ENCODE measurements at regions not wholly inside any gene's neighbourhood (a gene's known extent, or its start where the extent isn't known, plus 50 kb on each side); places are given as distances from the start of the nearest gene placed in this dataset.

DNA sequence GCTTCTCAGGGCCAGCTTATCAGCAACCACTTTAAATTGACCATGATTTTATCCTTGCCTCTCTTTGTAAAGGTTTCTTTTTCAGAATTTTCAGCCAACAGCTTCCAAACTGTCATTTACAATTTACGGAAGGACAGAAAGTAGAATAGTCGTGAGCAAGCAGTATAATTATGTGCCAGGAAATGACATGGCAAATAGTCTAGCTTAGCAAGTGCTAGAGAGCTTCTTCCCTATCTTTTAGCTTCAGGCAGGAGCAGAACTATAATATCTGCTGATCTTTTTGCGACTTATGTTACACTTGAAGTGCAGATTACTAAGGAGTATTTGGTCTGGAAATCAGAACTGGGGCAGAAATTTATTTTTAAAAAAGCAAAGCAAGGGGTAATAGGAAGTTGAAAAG lies 123.0 kb upstream of the AP1S2 start:
- DNase-seq, result no peak

DNA sequence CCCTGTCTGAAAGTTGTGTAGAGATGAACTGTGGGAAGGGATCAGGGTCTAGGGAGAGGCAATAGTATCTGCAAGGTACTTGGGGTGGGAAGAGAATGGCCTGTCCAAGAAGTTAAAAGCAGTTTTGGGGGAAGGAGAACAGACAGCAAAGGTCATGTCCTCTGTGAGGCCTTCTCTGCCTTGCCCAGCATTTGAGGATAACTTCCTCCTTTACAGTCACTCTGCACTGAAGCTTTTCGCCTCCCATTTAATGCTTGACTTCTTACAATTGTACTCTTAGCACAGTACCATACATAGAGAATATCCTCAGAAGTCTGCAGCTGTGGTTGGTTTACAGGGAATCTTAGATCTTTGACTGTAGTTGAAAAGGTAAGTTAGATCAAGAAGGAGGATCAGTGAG lies 121.8 kb upstream of the AP1S2 start:
- no peak for DNase-seq

DNA sequence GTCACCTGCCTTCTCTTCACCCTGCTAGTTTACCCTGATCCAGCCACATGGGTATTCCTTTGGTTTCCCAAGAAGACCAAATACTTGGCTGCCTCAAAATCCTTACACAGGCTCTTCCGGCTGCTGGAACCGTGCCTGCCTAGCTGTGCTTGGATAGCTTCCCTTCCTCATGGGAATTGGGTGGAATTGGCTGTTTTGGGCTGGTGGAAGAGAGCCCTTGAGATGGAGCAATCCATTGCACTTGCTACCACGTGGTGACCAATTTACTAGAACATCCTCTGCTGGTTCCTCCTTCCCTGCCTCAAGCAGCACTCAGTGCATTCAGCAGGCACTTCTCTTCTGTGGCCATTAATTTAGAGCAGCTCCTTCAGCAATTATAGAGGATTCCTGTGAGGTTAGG lies 119.3 kb upstream of the AP1S2 start:
- DNase-seq, result no peak

DNA sequence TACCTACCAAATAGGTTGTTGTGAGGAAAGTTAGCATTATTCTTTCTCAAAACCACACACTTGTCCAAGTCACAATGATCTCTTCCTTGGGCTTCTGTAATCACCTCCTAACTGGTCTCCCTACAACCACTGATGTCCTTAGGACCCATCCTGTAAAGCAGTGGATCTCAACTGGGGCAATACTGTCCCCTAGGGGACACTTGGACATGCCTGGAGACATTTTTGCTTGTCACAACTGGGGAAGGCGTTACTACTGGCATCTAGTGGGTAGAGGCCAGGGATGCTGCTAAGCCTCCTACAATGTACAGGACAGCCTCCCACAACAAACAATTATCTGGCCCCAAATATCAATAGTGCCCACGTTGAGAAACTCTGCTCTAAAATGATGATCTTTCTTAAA lies 118.7 kb upstream of the AP1S2 start:
- DNase-seq, result peak; percentile 0

DNA sequence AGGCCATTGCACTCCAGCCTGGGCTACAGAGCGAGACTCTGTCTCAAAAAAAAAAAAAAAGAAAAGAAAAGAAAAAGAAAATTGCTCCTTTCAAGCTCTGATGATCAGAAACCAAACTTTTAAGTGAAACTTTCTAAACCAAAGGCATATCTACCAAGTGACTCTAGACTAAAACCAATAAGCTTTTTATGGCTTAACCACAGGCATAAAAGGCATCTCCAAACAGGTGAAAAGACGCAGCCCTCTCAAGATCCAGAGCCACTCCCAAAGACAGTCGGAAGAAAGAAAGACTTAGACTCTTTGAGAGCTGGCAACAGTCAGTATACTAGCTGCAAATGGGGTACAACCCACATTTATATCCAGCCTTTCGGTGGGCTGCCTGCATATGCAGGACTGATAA lies 117.1 kb upstream of the AP1S2 start:
- DNase-seq, result no peak

DNA sequence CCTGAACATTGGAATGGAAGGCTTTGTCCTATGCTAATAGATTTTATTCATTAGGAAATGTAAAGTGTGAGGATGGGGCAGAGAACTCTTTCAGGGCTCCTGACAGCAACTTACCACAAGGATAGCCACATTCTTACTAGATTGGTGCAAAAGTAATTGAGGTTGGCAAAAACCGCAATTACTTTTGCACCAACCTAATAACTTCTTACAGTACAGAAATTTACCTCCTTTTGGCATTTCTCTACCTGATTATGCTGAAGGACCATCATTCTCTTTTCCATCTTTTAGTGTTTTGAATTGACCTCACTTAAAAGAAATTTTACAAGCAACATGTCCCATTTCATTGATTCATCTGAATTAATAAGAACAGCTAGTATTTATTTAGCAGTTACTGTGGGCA lies 109.2 kb upstream of the AP1S2 start:
- DNase-seq, result no peak

DNA sequence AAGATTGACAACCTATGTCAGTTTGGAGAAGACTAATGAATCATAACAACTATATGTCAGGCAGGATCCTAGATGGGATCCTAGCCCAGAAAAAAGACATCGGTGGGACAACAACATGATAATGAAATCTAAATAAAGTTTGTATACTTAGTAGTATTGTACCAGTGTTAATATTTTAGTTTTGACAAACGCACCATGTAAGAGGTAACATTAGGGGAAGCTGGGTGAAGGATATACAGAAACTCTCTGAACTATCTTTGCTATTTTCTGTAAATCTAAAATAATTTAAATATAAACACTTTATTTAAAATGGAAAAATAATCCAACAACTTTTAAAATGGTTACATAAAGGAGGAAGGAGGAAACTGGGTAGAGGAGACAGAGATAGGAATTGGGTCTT lies 105.6 kb upstream of the AP1S2 start:
- DNase-seq, result no peak

DNA sequence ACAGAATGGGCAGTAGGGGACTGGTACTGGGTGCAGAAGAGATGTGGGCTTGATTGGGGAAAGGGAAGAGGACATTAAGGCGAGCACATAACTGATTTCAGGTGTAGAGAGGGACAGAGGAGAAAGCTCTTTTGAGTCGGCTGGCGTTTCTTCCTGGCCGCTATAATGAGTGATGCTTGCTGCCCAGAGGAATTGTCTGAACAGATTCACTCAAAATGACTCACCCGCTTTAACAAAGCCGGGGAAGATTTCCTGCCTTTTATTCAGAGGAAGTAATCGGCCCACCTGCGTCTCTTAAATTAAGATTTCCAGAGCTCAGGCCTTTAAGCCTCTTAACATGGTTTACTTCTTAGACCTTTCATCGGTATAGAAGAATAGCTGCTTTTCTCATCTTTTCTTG lies 102.1 kb upstream of the AP1S2 start:
- no peak for DNase-seq

DNA sequence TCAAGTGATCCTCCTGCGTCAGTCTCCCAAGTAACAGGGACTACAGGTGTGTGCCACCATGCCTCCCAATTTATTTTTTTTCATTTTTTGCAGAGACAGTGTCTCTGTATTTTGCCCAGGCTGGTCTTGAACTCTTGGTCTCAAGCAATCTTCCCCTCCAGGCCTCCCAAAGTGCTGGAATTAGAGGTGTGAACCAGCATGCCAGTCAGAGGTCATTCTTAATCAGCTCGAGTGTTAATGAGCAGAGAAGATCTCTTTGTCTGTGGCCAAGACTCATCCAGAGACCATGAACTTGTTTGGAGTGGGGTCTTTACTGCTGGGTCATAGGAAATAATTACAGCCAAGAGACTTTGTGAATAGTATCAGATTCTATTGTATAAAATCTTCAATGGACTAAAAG lies 99.2 kb upstream of the AP1S2 start:
- no peak for DNase-seq

DNA sequence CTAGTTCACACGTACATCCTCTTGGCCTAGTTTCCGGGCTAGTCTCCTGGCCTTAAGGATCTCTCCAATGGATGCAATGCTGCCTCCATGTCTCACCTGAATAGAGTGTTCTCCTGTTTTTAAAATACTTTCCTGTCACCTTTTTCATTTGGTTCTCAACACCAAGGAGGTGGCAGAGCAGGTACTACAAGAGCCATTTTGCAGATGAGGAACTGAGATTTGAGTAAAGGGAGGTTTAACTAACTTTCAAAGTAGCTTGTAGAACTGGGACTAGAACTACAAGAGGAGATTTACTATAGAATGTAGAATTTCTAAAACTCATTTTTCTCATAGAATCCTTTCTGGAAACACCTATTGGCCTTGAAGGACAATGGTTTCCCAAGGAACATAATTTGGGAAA lies 97.6 kb upstream of the AP1S2 start:
- no peak for DNase-seq

DNA sequence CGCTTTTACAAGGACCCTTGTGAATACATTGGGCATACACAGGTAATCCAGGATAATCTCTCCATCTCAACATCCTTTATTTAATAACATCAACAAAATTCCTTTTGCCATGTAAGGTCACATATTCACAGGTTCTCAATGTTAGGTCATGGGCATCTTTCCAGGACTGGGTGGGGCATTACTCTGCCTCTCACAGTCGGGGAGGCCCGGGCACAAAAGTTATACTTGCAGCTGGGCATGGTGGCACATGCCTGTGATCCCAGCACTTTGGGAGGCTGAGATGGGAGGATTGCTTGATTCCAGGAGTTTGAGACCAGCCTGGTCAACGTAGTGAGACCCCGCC lies 93.7 kb upstream of the AP1S2 start:
- no peak for DNase-seq

DNA sequence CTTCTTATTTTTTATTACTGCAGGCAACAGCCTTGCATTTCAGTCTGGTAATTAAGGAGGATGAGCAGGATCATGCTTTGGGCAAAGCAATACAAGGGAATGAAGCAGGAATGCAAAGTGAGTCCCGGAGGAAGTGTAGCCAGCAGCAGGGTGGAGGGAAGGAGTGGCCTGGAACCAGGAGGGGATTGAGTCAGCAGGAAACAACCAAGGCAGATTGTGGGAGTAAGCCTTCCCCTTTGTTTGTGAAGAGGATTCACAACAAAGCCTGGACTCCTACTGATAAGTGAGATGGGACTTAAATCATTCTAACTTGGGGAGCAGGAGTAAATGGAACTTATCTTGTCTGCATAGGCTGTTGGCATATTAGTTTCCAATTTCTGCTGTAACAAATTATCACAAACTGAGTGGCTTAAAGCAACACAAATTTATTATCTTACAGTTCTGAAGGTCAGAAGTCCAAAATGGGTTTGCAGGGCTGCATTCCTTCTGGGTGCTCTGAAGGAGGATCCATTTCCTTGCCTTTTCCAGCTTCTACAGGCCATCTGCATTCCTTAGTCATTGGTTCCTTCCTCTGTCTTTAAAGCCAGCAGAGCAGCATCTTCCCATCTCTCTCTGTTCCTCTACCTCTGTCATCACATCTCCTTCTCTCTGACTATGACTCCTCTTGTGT lies 93.2 kb upstream of the AP1S2 start:
- DNase-seq, result no peak

DNA sequence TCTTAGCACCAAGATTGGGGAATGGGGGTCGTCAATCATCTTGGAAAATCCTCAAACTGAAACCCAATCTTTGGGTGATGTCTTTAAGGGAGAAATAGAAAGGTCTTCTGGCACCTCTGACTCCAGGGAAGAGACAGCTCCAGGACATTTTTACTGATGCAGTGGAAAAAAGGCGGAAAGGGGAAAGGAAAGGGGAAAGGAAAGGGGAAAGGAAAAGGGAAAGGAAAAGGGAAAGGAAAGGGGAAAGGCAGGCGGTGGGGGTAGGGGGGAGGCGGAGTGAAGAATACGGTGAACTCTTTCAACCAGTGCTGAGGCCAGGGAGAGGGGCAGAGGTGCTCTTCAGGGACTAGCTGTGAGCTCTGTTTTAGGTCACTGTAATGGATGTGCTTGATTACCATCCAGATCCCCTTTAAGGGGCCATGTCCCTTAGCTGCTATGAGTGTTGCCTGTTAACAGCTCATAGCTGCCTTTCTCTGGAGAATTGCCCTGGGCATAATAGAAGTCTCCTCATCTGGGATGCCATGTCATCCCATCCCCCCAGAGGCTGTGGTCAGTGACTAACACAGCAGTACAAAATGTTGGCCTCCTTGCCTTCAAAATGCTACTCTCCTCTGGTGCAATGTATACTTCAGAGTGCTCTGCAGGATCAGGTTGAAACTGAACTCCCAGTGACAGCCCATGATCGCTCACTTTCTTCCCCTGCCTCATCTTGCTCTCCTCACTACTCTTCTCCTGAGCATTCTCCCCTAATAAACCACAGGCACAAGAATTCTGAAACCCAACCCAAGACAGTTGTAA lies 92.4 kb upstream of the AP1S2 start:
- DNase-seq, result no peak

DNA sequence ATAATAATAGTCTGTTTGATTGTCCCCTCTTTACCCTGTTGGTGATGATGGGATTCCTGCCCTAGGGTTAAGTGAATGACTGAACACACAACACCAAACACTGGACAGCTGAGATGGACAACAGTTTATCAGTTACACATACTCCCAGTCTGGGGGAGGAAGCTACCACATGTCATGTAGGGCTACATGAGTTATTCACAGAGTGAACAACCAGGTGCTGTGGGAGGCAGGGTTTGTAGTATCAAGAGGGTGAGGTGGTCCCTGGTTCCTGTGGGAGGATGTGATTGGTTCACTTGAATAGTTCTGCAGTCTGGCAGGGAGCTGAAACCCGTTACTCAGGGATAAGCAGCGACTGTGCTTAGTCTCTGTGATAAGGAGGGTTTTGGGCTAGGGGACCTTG lies 88.8 kb upstream of the AP1S2 start:
- DNase-seq, result no peak

DNA sequence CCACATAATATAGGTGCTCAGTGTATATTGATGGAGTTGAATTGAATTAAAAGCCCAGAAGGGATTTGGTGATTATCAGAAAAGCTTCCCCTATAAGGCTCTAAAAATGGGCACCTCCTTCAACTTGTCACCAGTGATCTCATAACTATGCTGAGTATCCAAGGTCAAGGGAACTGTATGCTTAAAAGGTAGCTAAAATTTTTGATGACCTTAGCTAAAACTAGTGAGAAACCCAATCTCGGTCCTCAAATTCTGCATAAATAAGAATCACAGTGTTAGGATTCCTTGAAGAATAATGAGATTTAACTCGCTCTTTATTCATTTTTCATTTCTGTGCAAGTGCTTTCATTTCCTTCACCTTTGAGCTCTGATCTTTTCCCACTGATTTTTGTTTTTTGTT lies 87.7 kb upstream of the AP1S2 start:
- no peak for DNase-seq

DNA sequence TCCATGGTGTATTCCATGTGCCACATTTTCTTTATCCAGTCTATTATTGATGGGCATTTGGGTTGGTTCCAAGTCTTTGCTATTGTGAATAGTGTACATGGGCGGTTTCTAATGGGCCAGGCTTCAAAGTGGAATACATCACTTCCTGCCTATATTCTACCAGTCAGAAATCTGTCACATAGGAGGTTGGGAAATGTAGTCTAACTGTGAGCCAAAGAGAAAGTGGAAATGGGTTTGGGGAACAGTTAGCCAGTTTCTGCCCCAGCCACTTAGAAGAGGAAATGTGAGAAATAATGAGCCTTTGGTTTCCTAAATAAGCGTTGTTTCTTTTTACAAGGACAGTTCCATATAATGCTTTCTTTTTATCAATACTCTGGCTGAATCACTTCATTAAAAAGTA lies 85.1 kb upstream of the AP1S2 start:
- no peak for DNase-seq

DNA sequence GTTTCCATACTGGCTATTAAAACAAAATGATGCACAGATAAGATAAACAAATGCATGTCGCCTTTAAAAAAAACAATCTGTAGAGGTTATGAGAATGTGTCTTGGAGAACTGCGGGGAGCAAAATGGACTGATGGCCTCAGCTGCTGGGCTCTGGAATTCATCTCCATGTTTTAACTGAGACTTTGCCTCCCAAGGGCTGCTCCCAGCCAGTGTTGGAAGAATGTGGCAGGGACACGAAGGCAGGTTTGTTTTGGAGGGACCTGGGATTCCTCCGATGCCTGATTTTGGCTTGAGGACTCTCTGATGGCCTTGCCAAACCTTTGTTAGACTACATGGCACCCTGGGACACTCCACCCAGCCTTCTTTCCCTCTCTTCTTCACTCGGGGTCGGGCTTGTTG lies 83.5 kb upstream of the AP1S2 start:
- no peak for DNase-seq

DNA sequence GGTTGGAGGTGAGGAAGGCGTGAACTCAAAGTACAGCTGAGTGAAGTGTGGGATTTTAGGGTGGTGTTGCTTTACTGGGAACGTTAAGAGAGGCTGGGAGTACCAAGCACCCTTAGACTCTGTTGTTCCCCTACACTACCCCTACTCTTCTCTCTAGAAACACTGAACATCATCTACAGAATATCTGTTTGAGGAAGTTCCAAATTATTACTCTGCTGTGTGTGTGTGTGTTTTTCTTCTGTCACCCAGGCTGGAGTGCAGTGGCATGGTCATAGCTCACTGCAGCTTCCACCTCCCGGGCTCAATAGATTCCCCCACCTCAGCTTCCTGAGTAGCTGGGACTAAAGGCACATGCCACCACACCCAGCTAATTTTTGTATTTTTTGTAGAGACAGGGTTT lies 76.7 kb upstream of the AP1S2 start:
- no peak for DNase-seq

DNA sequence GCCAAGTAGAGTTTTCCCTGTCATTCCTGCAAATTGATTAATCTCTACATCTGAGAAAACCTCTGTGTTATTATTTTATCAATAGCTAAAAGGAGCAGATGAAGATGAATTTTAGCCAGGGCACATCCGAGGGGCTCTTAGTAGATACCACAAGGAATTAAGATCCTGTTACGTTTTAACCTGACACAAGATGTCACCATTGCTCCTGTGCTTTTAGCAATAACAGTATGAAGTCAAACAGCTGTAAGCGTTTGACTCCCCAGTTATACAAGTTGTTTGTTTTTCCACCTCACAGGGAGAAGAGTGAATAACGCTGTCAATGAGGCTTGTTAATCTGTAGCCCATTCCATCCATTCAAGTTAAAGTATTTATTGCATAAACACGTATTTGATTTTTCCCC lies 76.0 kb upstream of the AP1S2 start:
- no peak for DNase-seq

DNA sequence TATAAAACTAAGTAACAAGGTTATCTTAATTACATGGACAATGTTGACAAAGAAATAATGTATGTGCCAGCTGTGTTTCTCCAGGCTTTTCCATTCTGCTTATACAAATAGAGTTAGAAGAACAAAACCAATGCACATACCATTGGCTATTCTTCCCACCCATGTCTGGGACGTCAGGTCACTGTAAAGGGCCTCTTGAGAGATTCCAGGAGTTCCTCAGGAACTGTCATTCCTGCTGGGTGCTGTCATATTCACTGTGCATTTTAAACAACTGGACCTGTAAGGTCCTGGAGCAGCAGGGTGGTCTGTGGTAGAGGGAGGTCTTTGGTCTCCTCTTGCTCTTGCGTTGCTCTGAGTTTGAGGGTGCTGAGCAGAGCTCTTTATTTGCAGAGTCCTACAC lies 74.6 kb upstream of the AP1S2 start:
- DNase-seq, result no peak

DNA sequence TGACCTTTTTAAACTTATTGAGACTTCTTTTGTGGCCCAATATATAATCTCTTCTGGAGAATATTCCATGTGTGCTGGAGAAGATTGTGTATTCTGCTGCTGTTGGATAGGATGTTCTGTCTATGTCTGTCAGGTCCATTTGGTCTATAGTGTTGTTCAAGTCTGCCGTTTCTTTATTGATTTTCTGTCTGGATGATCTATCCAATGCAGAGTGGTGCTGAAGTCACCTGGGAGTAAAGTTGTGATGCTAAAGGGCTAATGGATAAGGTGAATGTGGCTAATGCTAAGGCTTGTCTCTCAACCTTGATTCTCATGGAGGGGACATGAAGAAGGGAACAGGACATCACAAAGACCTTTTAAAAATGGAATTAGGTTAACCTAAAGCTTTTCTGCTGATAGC lies 72.0 kb upstream of the AP1S2 start:
- no peak for DNase-seq

DNA sequence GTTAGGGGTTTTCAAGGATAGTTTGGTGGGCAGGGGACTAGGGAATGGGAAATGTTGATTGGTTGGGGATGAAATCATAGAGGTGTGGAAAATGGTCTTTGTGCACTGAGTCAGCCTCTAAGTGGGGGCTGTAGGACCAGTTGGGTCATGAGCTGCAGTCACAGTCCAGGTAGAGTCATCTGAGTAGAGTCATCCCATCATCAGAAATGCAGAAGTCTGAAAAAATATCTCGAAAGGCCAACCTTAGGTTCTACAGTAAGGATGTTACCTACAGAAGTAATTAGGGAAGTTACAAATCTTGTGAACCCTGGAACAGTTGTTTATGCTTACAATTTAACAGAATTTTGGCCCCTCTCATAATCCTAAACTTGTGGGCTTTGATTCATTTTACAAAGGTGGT lies 63.4 kb upstream of the AP1S2 start:
- no peak for DNase-seq

DNA sequence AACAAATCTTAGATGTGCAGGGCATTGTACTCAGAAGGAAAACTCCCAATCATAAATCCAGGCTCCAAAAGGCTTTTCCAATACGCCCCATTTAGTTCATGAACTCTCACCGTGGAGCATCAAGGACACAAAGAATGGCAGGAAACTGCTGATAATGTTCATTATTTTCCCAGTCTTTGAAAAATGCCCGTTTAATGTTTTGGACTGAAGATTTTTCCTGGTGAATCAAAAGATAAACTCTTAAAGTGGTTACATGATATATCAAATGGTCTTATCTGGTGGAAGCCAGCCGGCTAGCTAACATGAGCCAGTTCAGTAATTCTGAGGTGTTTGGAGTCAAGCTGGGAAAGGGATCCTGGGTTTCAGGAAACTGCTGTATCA lies 62.1 kb upstream of the AP1S2 start:
- no peak for DNase-seq

DNA sequence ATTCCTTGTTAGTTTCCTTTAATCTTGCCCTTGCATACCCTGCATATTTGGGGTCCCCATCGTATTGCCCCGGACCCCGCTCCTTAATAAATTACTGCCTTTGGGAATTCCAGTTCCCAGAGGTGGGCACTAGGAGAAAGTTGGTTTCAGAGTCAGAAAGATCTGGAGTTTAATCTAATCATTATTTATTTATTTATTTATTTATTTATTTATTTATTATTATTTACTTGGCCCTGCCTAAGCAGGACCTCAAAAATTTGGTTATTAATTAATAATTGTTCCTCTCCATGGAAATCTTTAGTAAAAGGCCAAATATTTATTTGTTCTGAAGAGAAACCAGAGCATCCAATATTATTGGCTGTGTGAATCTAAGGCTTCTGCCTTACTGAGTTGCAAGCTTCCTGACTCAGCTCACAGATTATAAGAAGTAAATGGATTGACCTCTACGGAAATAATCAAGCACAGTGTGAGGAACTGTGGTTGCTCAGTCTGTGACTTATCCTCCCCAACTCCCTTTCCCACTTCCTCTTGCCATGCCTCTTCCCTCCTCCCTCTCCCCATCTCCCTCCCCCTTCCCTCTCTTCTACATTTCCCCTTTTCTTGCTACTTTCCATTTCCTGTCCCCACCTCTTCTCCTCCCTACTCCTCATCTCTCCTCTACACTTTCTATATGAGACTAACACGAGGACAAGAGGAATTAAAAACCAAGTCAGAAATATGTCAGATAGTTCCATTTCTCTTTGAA lies 61.5 kb upstream of the AP1S2 start:
- no peak for DNase-seq

Measured in T-helper 9 cell (primary cell).